GM12872 (cell line): ENCODE measurements at regions not wholly inside any gene's neighbourhood (a gene's known extent, or its start where the extent isn't known, plus 50 kb on each side); places are given as distances from the start of the nearest gene placed in this dataset.

Experiments used
- TF ChIP-seq, protein P1 (sequence below): IDR thresholded peaks from 3 replicates; pipeline ENCODE4 v1.5.1; 2011; ENCODE audit warnings: low read depth, mild to moderate bottlenecking, low read length, moderate library complexity; ENCODE audit not compliant: insufficient read depth

DNA sequence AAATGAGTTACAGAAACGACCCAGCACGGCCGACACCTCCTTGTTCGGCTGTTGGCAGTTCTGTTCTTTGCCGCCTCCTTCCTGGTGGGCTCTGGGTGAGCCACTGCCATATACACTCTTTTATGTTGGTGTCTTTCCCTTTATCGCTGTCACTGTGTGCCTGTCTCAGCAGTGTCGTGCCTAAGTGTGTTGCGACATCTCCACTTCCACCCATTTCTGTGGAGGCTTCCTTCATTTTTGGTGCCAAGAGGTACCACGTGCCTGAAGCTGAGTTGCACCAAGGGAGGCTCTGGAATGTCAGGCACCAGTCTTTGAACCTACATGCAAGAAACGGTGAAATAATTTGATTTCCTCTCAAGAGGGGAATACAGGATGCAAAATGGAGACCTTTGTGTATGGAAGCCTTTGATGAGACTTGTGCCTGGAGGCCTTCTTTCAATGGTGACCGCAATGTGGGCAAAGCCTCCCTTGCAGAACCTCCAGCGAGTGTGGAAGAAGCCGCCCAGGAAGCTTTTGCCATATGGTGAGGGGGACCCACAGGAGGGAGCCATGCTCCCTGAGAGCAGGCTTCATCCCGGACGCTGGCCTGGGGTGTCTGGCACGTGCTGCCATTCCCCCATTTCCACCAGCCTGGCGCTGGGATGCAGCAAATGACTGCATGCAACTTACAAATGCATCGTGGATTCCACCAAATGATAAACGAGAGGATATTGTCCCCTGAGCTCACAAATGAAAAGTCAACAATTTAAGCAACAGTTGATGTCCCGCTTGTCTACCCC lies 136.2 kb downstream of the TEX29 start:
- TF ChIP-seq, protein P1, sequence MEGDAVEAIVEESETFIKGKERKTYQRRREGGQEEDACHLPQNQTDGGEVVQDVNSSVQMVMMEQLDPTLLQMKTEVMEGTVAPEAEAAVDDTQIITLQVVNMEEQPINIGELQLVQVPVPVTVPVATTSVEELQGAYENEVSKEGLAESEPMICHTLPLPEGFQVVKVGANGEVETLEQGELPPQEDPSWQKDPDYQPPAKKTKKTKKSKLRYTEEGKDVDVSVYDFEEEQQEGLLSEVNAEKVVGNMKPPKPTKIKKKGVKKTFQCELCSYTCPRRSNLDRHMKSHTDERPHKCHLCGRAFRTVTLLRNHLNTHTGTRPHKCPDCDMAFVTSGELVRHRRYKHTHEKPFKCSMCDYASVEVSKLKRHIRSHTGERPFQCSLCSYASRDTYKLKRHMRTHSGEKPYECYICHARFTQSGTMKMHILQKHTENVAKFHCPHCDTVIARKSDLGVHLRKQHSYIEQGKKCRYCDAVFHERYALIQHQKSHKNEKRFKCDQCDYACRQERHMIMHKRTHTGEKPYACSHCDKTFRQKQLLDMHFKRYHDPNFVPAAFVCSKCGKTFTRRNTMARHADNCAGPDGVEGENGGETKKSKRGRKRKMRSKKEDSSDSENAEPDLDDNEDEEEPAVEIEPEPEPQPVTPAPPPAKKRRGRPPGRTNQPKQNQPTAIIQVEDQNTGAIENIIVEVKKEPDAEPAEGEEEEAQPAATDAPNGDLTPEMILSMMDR, result no peak

- TF ChIP-seq, protein P1, result no peak
These were observed 137.6 kb downstream of the TEX29 start for GRCh38 chr13:111458001-111458531.

DNA sequence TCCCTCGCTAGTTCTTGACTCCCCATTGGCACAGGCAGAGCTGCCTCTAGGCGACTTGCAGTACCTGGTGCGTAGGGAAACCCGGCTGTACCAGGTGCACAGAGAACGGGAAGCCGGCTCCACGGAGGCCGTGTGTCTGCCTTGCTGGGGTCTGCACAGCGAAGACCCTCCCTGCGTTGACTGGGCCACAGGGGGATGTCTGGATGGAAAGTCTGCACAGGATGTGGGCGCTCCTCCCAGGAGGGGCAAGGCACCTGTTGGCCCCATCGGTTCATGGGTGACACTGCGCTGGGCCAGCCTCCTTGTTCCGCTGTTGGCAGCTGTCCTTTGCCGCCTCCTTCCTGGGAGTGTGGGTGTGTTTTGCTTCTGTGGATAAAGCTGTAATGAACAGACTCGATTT lies 138.3 kb downstream of the TEX29 start:
- TF ChIP-seq, protein P1, result no peak

GRCh38 chr13:111459803-111460547 lies 139.5 kb downstream of the TEX29 start:
- TF ChIP-seq, protein P1, result no peak

DNA sequence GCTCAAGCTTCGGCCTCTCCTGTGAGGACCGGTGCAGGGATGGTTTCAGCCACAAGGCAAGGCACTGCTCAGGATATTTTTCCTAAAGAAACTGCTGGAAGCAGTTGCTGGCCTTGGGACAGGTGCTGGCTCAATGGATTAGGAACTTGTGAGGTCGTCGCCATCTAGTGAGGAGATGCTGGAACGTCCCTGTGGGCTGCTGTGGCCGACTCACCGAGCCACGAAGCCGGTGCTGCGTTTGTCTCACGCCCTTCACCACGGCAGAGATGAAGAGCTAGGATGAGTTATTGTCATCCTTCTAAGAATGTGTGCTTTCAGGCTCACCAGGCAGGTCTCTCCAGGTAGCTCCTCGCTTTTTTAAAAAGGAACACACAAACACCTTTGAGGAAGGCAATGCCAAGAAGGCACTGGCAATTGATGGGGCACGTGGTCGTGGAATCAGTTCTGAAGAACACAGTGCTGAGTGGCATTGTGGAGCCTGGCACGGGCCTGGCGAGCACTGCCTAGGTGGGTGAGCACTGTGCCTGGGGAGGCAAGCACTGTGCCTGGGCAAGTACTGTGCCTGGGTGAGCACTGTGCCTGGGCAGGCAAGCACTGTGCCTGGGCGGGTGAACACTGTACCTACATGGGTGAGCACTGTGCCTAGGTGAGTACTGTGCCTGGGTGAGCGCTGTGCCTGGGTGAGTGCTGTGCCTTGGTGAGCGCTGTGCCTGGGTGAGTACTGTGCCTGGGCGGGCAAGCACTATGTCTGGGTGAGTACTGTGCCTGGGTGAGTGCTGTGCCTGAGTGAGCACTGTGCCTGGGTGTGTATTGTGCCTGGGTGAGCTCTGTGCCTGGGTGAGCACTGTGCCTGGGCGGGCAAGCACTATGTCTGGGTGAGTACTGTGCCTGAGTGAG lies 140.4 kb downstream of the TEX29 start:
- TF ChIP-seq, protein P1, result peak; percentile 34

- TF ChIP-seq, protein P1, result no peak
These were observed 141.2 kb downstream of the TEX29 start for GRCh38 chr13:111461445-111462149.
